ENCODE measurements at regions not wholly inside any gene's neighbourhood (a gene's known extent, or its start where the extent isn't known, plus 50 kb on each side); places are given as distances from the start of the nearest gene placed in this dataset.

- no peak overlapping the region for H2AFZ ChIP-seq (ENCODE audit: low read depth, low read length)
- dilution Hi-C loops (cut with MboI; ENCODE audit: extremely low pct_ligation_motif_present, low sequenced_read_pairs) (no loop called here), intact Hi-C loops (cut with micrococcal nuclease) (loop anchor here (2.0 kb wide), 3 partner anchors 24 to 122 kb away; no protein-coding TSS in a partner anchor)
- H3K4me2 ChIP-seq (ENCODE audit: insufficient read depth, low read length) = peak overlapping the region; percentile 79
- H3K9me3 ChIP-seq (replicated peaks; ENCODE audit: control insufficient read depth, insufficient read depth, low read length) = no peaks in the 10 kb centered on the region
- ChIA-PET POLR2A (no interaction called here), CTCF (interaction anchor here (1.1 to 1.3 kb wide), 2 partner anchors 148 to 784 kb away, joined by 3 to 4 read pairs; no protein-coding TSS in a partner anchor)
- H3K4me1 ChIP-seq (ENCODE audit: control insufficient read depth, extremely low read depth, insufficient read depth, low read length) = peaks cover 20% of the 10 kb centered on the region
- no TSS peak for BruUV-seq (replicated peaks)
- H3K27me3 ChIP-seq (ENCODE audit: control insufficient read depth in 2 of 2, insufficient read depth in 2 of 2, low read length in 2 of 2) = no peaks in the 10 kb centered on the region
- no peak overlapping the region for H3K9ac ChIP-seq (replicated peaks; ENCODE audit: extremely low read depth, insufficient read depth, low read length)
- DNase-seq (ENCODE audit: low read depth, low spot score) (peak; percentile 17), FAIRE-seq (peak; percentile 73)
- H3K36me3 ChIP-seq (ENCODE audit: control insufficient read depth in 2 of 2, extremely low read depth in 1 of 2, insufficient read depth in 2 of 2, low read length in 2 of 2) = no peaks in the 10 kb centered on the region
- no peak for TF ChIP-seq EZH2 (IDR thresholded peaks at IDR 0.05; ENCODE audit: borderline replicate concordance, low read depth, low read length, severe bottlenecking)
- TF ChIP-seq JUN (IDR thresholded peaks at IDR 0.05; ENCODE audit: borderline replicate concordance, insufficient read depth, insufficient read length, low read depth) = no peak
- TF ChIP-seq FOS (IDR thresholded peaks at IDR 0.05; ENCODE audit: borderline replicate concordance, insufficient read depth, low read length) = no peak
- TF ChIP-seq POLR2A (IDR thresholded peaks at IDR 0.05; ENCODE audit: low read depth, low read length) = no peak
- TF ChIP-seq CTCF (IDR thresholded peaks at IDR 0.05; ENCODE audit: extremely low read depth in 1 of 2, insufficient read depth in 1 of 2, low read depth in 1 of 2, low read length in 2 of 2) = no peak
- TF ChIP-seq MYC (IDR thresholded peaks at IDR 0.05; ENCODE audit: low read depth, low read length) = no peak
- no peak for TF ChIP-seq MAX (IDR thresholded peaks at IDR 0.05; ENCODE audit: insufficient read depth, insufficient read length)
- no peak for TF ChIP-seq GATA2 (IDR thresholded peaks at IDR 0.05; ENCODE audit: insufficient read depth, insufficient read length, low read depth, low read length)
- no peak for TF ChIP-seq POLR2AphosphoS5 (IDR thresholded peaks at IDR 0.05; ENCODE audit: insufficient read depth, low read depth, low read length)
- no peaks in the 10 kb centered on the region for H3K79me2 ChIP-seq (ENCODE audit: control insufficient read depth, insufficient read depth, low read length)
- H3K4me3 ChIP-seq (replicated peaks in 1 of 3; ENCODE audit: insufficient read depth in 1 of 3, low read depth in 1 of 3, low read length in 3 of 3) = peak overlapping the region in 1 of 3 experiments; percentile 36
- no peaks in the 10 kb centered on the region for H4K20me1 ChIP-seq (replicated peaks; ENCODE audit: control insufficient read depth, extremely low read depth, insufficient read depth, low read length)
- H3K27ac ChIP-seq (ENCODE audit: insufficient read depth, low read depth, low read length) = no peak overlapping the region
- no peaks in the 10 kb centered on the region for H3K9me1 ChIP-seq (replicated peaks; ENCODE audit: control insufficient read depth, extremely low read depth, insufficient read depth, low read length)
Measured at GRCh38 chr12:28088566-28089272, 101.5 kb upstream of the CCDC91 start.
